ENCODE measurements at regions not wholly inside any gene's neighbourhood (a gene's known extent, or its start where the extent isn't known, plus 50 kb on each side); places are given as distances from the start of the nearest gene placed in this dataset.

- H3K9me3 ChIP-seq (ENCODE audit: control insufficient read depth, low read depth, low read length): no peaks in the 10 kb centered on the region
- H4K20me1 ChIP-seq (ENCODE audit: control insufficient read depth, extremely low read depth, insufficient read depth, low read length): no peaks in the 10 kb centered on the region
- DNase-seq (ENCODE audit: low read depth, low spot score) (no peak), FAIRE-seq (no peak)
- H3K27me3 ChIP-seq (ENCODE audit: control insufficient read depth, extremely low read depth, insufficient read depth, low read length): no peaks in the 10 kb centered on the region
- no peak overlapping the region for H2AFZ ChIP-seq (ENCODE audit: control insufficient read depth, low read length)
- dilution Hi-C loops (cut with MboI; ENCODE audit: extremely low pct_ligation_motif_present, low sequenced_read_pairs): no loop called here
- TF ChIP-seq EZH2 (IDR thresholded peaks at IDR 0.05; ENCODE audit: low read length): no peak
- TF ChIP-seq CTCF (optimal IDR thresholded peaks at IDR 0.05 in 1 of 3, IDR thresholded peaks at IDR 0.05 in 1 of 3, conservative IDR thresholded peaks at IDR 0.05 in 1 of 3; ENCODE audit: extremely low read depth in 1 of 3, insufficient read depth in 2 of 3, low read length in 3 of 3): no peak
- H3K79me2 ChIP-seq (ENCODE audit: control insufficient read depth, insufficient read depth, low read length): no peaks in the 10 kb centered on the region
- no peak overlapping the region for H3K27ac ChIP-seq (ENCODE audit: control insufficient read depth, insufficient read depth, low read length)
- no peak overlapping the region for H3K9ac ChIP-seq (ENCODE audit: control insufficient read depth, extremely low read depth, insufficient read depth, low read length)
- no peaks in the 10 kb centered on the region for H3K9me1 ChIP-seq (ENCODE audit: control insufficient read depth, extremely low read depth, insufficient read depth, low read length)
- H3K36me3 ChIP-seq (ENCODE audit: control insufficient read depth in 2 of 2, extremely low read depth in 1 of 2, insufficient read depth in 2 of 2, low read length in 2 of 2): no peaks in the 10 kb centered on the region
- no peak overlapping the region for H3K4me3 ChIP-seq (ENCODE audit: control insufficient read depth in 2 of 3, extremely low read depth in 1 of 3, insufficient read depth in 2 of 3, low read depth in 1 of 3, low read length in 3 of 3)
- H3K4me1 ChIP-seq (ENCODE audit: control insufficient read depth, extremely low read depth, insufficient read depth, low read length): no peaks in the 10 kb centered on the region
- H3K4me2 ChIP-seq (ENCODE audit: control insufficient read depth, extremely low read depth, insufficient read depth, low read depth, low read length): no peak overlapping the region
Observed at GRCh38 chr21:27371115-27371974, 404.5 kb upstream of the ADAMTS5 start.

GRCh38 chr21:27369978-27370571 lies 403.2 kb upstream of the ADAMTS5 start:
- Histone ChIP-seq H4K20me1 (ENCODE audit: control insufficient read depth, extremely low read depth, insufficient read depth, low read length) (no peaks in the 10 kb centered on the region), H3K4me1 (ENCODE audit: control insufficient read depth, extremely low read depth, insufficient read depth, low read length) (peaks cover 3% of the 10 kb centered on the region), H3K27me3 (ENCODE audit: control insufficient read depth, extremely low read depth, insufficient read depth, low read length) (no peaks in the 10 kb centered on the region), H3K4me3 (ENCODE audit: control insufficient read depth in 2 of 3, extremely low read depth in 1 of 3, insufficient read depth in 2 of 3, low read depth in 1 of 3, low read length in 3 of 3) (no peak overlapping the region), H3K9me1 (ENCODE audit: control insufficient read depth, extremely low read depth, insufficient read depth, low read length) (no peaks in the 10 kb centered on the region), H3K9ac (ENCODE audit: control insufficient read depth, extremely low read depth, insufficient read depth, low read length) (no peak overlapping the region), H3K4me2 (ENCODE audit: control insufficient read depth, extremely low read depth, insufficient read depth, low read depth, low read length) (no peak overlapping the region), H3K9me3 (ENCODE audit: control insufficient read depth, low read depth, low read length) (no peaks in the 10 kb centered on the region), H3K79me2 (ENCODE audit: control insufficient read depth, insufficient read depth, low read length) (no peaks in the 10 kb centered on the region), H2AFZ (ENCODE audit: control insufficient read depth, low read length) (no peak overlapping the region), H3K36me3 (ENCODE audit: control insufficient read depth in 2 of 2, extremely low read depth in 1 of 2, insufficient read depth in 2 of 2, low read length in 2 of 2) (no peaks in the 10 kb centered on the region), H3K27ac (ENCODE audit: control insufficient read depth, insufficient read depth, low read length) (no peak overlapping the region)
- TF ChIP-seq EZH2 (IDR thresholded peaks at IDR 0.05; ENCODE audit: low read length) (no peak), CTCF (optimal IDR thresholded peaks at IDR 0.05 in 1 of 3, IDR thresholded peaks at IDR 0.05 in 1 of 3, conservative IDR thresholded peaks at IDR 0.05 in 1 of 3; ENCODE audit: extremely low read depth in 1 of 3, insufficient read depth in 2 of 3, low read length in 3 of 3) (no peak)
- DNase-seq (ENCODE audit: low read depth, low spot score): no peak
- dilution Hi-C loops (cut with MboI; ENCODE audit: extremely low pct_ligation_motif_present, low sequenced_read_pairs): no loop called here
- no peak for FAIRE-seq
